Gastrocnemius medialis (tissue), 4 donors: ENCODE measurements at regions not wholly inside any gene's neighbourhood (a gene's known extent, or its start where the extent isn't known, plus 50 kb on each side); places are given as distances from the start of the nearest gene placed in this dataset.

Experiments
- ATAC-seq, 2 donors: fragments of 150-250 bp; one replicate each; pipeline ENCODE4 v1.9.1; 2016
- DNase-seq, 2 donors: peaks; one replicate each; pipeline ENCODE4 v3.0.0-alpha.2; 2019
- H3K27ac ChIP-seq, 4 donors: fragments of 200-600 bp; sonication (generic); 1 replicate in 1 of 4; 2 replicates in 3 of 4; pipeline ENCODE4 v1.5.1; 2016 to 2018; ENCODE audit warnings: mild to moderate bottlenecking in 2 of 4, moderate library complexity in 1 of 4
- H3K27me3 ChIP-seq, 3 donors: fragments of 200-600 bp; sonication (generic) in 2 of 3; 1 replicate in 1 of 3; 2 replicates in 2 of 3; pipeline versions ENCODE4 v1.5.1 to v1.6.0; 2016 to 2019; ENCODE audit warnings: mild to moderate bottlenecking in 1 of 3, moderate library complexity in 1 of 3
- H3K36me3 ChIP-seq, 2 donors: fragments of 200-600 bp; sonication (generic) in 1 of 2; one replicate each; pipeline ENCODE4 v1.5.1; 2017 to 2018
- H3K4me1 ChIP-seq, 2 donors: fragments of 200-600 bp; sonication (generic) in 1 of 2; one replicate each; pipeline ENCODE4 v1.5.1; 2016 to 2017; ENCODE audit warnings: mild to moderate bottlenecking in 2 of 2
- H3K4me3 ChIP-seq, 4 donors: fragments of 200-600 bp; sonication (generic) in 3 of 4; 1 replicate in 1 of 4; 2 replicates in 3 of 4; pipeline ENCODE4 v1.5.1; 2016 to 2019; ENCODE audit warnings: mild to moderate bottlenecking in 2 of 4
- H3K9me3 ChIP-seq, 3 donors: fragments of 200-600 bp; sonication (generic) in 2 of 3; 1 replicate in 1 of 3; 2 replicates in 2 of 3; pipeline ENCODE4 v1.5.1; 2016 to 2019
- CTCF ChIP-seq, 5 experiments: fragments of 450-650 bp in 3 of 5; fragments of 200-600 bp in 2 of 5; sonication (generic) in 2 of 5; IDR thresholded peaks in 4 of 5; conservative IDR thresholded peaks in 1 of 5; 1 replicate in 4 of 5; 2 replicates in 1 of 5; pipeline ENCODE4 v1.5.1; 2016 to 2019; ENCODE audit warnings: antibody characterized with exemption in 5 of 5, mild to moderate bottlenecking in 3 of 5, moderate library complexity in 3 of 5
- POLR2A ChIP-seq, 2 donors: fragments of 450-650 bp; IDR thresholded peaks; one replicate each; pipeline ENCODE4 v1.6.1; 2017; ENCODE audit warnings: antibody characterized with exemption in 2 of 2, mild to moderate bottlenecking in 2 of 2, moderate library complexity in 2 of 2
- in situ Hi-C, 4 donors: fragments of 200-750 bp; cut with MboI; loops; one replicate each; pipeline versions ENCODE4 v1.15.0 to v1.8.0; 2017; ENCODE audit warnings: low sequenced_read_pairs in 4 of 4
- intact Hi-C: fragments of 100-400 bp; cut with DNase I; formaldehyde crosslinking; loops from one replicate; pipeline ENCODE4 v1.15.1; 2023; ENCODE audit warnings: low total_unique reads

- no peak overlapping the region for H3K27ac ChIP-seq
Measured at GRCh38 chr11:44453871-44454270, 111.6 kb upstream of the CD82 start.

GRCh38 chr11:44454666-44455065 lies 110.8 kb upstream of the CD82 start:
- no peak for DNase-seq
- intact Hi-C loops: no loop called here
- no peaks in the 10 kb centered on the region for H3K4me1 ChIP-seq
- TF ChIP-seq CTCF (IDR thresholded peaks at IDR 0.05 in 4 of 5, conservative IDR thresholded peaks at IDR 0.05 in 1 of 5) (no peak), POLR2A (IDR thresholded peaks at IDR 0.05) (no peak)
- no peaks in the 10 kb centered on the region for H3K36me3 ChIP-seq
- no peak for ATAC-seq
- H3K27ac ChIP-seq: no peak overlapping the region
- H3K4me3 ChIP-seq: no peak overlapping the region
- no peaks in the 10 kb centered on the region for H3K27me3 ChIP-seq
- in situ Hi-C loops: no loop called here
- H3K9me3 ChIP-seq: no peaks in the 10 kb centered on the region

More at GRCh38 chr11:44453871-44454270, 111.6 kb upstream of the CD82 start:
- Histone ChIP-seq H3K9me3 (no peaks in the 10 kb centered on the region), H3K4me3 (no peak overlapping the region), H3K36me3 (no peaks in the 10 kb centered on the region), H3K27me3 (no peaks in the 10 kb centered on the region), H3K4me1 (no peaks in the 10 kb centered on the region)
- TF ChIP-seq POLR2A (IDR thresholded peaks at IDR 0.05) (no peak), CTCF (IDR thresholded peaks at IDR 0.05 in 4 of 5, conservative IDR thresholded peaks at IDR 0.05 in 1 of 5) (no peak)
- no peak for ATAC-seq
- DNase-seq: no peak
- intact Hi-C loops: no loop called here
- in situ Hi-C loops: no loop called here

- Histone ChIP-seq H3K4me3 (no peak overlapping the region), H3K27me3 (no peaks in the 10 kb centered on the region), H3K4me1 (no peaks in the 10 kb centered on the region), H3K27ac (no peak overlapping the region), H3K36me3 (no peaks in the 10 kb centered on the region), H3K9me3 (no peaks in the 10 kb centered on the region)
- intact Hi-C loops (no loop called here), in situ Hi-C loops (no loop called here)
- no peak for TF ChIP-seq POLR2A (IDR thresholded peaks at IDR 0.05)
- TF ChIP-seq CTCF (IDR thresholded peaks at IDR 0.05 in 4 of 5, conservative IDR thresholded peaks at IDR 0.05 in 1 of 5): no peak
- ATAC-seq (peak in 1 of 2 donors; percentile 27), DNase-seq (no peak)
Measured at GRCh38 chr11:44456544-44457300, 108.7 kb upstream of the CD82 start.

- no peaks in the 10 kb centered on the region for H3K4me1 ChIP-seq
- no peaks in the 10 kb centered on the region for H3K27me3 ChIP-seq
- ATAC-seq: no peak
- intact Hi-C loops: no loop called here
- H3K4me3 ChIP-seq: no peak overlapping the region
- no peak for DNase-seq
- TF ChIP-seq POLR2A (IDR thresholded peaks at IDR 0.05) (no peak), CTCF (IDR thresholded peaks at IDR 0.05 in 4 of 5, conservative IDR thresholded peaks at IDR 0.05 in 1 of 5) (no peak)
- in situ Hi-C loops: no loop called here
- H3K27ac ChIP-seq: no peak overlapping the region
- H3K9me3 ChIP-seq: no peaks in the 10 kb centered on the region
- H3K36me3 ChIP-seq: no peaks in the 10 kb centered on the region
Measured at GRCh38 chr11:44457862-44458261, 107.6 kb upstream of the CD82 start.

- H3K9me3 ChIP-seq: no peaks in the 10 kb centered on the region
- intact Hi-C loops: no loop called here
- H3K4me3 ChIP-seq: no peak overlapping the region
- no peaks in the 10 kb centered on the region for H3K36me3 ChIP-seq
- TF ChIP-seq POLR2A (IDR thresholded peaks at IDR 0.05) (no peak), CTCF (IDR thresholded peaks at IDR 0.05 in 4 of 5, conservative IDR thresholded peaks at IDR 0.05 in 1 of 5) (no peak)
- DNase-seq (no peak), ATAC-seq (no peak)
- H3K27ac ChIP-seq: no peak overlapping the region
- H3K4me1 ChIP-seq: no peaks in the 10 kb centered on the region
- no peaks in the 10 kb centered on the region for H3K27me3 ChIP-seq
- in situ Hi-C loops: no loop called here
Measured at GRCh38 chr11:44463751-44464150, 101.7 kb upstream of the CD82 start.
